Duodenal mucosa (tissue), 2 donors: ENCODE measurements at regions not wholly inside any gene's neighbourhood (a gene's known extent, or its start where the extent isn't known, plus 50 kb on each side); places are given as distances from the start of the nearest gene placed in this dataset.

Experiments
- H3K27ac ChIP-seq: one replicate; pipeline ENCODE4 v1.7.0; 2013; ENCODE audit warnings: low read depth, low read length
- H3K27me3 ChIP-seq, 2 donors: one replicate each; pipeline ENCODE4 v1.7.0; 2013; ENCODE audit warnings: low read length in 2 of 2, control low read depth in 1 of 2; ENCODE audit not compliant: insufficient read depth in 2 of 2, control insufficient read depth in 1 of 2
- H3K36me3 ChIP-seq, 2 donors: one replicate each; pipeline ENCODE4 v1.7.0; 2013; ENCODE audit warnings: low read length in 2 of 2, control low read depth in 1 of 2; ENCODE audit not compliant: insufficient read depth in 2 of 2, control insufficient read depth in 1 of 2
- H3K4me1 ChIP-seq, 2 donors: one replicate each; pipeline ENCODE4 v1.7.0; 2013; ENCODE audit warnings: low read length in 2 of 2, control low read depth in 1 of 2; ENCODE audit not compliant: insufficient read depth in 2 of 2, control insufficient read depth in 1 of 2
- H3K4me3 ChIP-seq, 2 donors: one replicate each; pipeline ENCODE4 v1.7.0; 2013; ENCODE audit warnings: low read length in 2 of 2, low read depth in 1 of 2
- H3K9ac ChIP-seq, 2 donors: one replicate each; pipeline ENCODE4 v1.7.0; 2013; ENCODE audit warnings: low read length in 2 of 2, low read depth in 1 of 2
- H3K9me3 ChIP-seq, 2 donors: one replicate each; pipeline ENCODE4 v1.7.0; 2013; ENCODE audit warnings: low read length in 2 of 2, control low read depth in 1 of 2; ENCODE audit not compliant: control insufficient read depth in 1 of 2

GRCh38 chr10:57786850-57787750 lies 480.6 kb downstream of the IPMK start:
- H3K4me3 ChIP-seq = no peak overlapping the region
- no peak overlapping the region for H3K9ac ChIP-seq
- H3K9me3 ChIP-seq = no peaks in the 10 kb centered on the region
- H3K27me3 ChIP-seq = no peaks in the 10 kb centered on the region
- H3K27ac ChIP-seq = no peak overlapping the region
- H3K36me3 ChIP-seq = no peaks in the 10 kb centered on the region
- H3K4me1 ChIP-seq = no peaks in the 10 kb centered on the region

- Histone ChIP-seq H3K9ac (no peak overlapping the region), H3K27me3 (no peaks in the 10 kb centered on the region), H3K9me3 (no peaks in the 10 kb centered on the region), H3K4me3 (no peak overlapping the region), H3K4me1 (no peaks in the 10 kb centered on the region), H3K36me3 (no peaks in the 10 kb centered on the region), H3K27ac (no peak overlapping the region)
Observed at GRCh38 chr10:57786331-57786730, 481.4 kb downstream of the IPMK start.

- no peaks in the 10 kb centered on the region for H3K9me3 ChIP-seq
- no peaks in the 10 kb centered on the region for H3K27me3 ChIP-seq
- H3K27ac ChIP-seq = no peak overlapping the region
- H3K4me3 ChIP-seq = no peak overlapping the region
- H3K4me1 ChIP-seq = no peaks in the 10 kb centered on the region
- no peak overlapping the region for H3K9ac ChIP-seq
- no peaks in the 10 kb centered on the region for H3K36me3 ChIP-seq
Observed at GRCh38 chr10:57785546-57785945, 482.1 kb downstream of the IPMK start.

GRCh38 chr10:57785068-57785467 lies 482.6 kb downstream of the IPMK start:
- Histone ChIP-seq H3K36me3 (no peaks in the 10 kb centered on the region), H3K27ac (no peak overlapping the region), H3K4me3 (no peak overlapping the region), H3K27me3 (no peaks in the 10 kb centered on the region), H3K9ac (no peak overlapping the region), H3K4me1 (no peaks in the 10 kb centered on the region), H3K9me3 (no peaks in the 10 kb centered on the region)

DNA sequence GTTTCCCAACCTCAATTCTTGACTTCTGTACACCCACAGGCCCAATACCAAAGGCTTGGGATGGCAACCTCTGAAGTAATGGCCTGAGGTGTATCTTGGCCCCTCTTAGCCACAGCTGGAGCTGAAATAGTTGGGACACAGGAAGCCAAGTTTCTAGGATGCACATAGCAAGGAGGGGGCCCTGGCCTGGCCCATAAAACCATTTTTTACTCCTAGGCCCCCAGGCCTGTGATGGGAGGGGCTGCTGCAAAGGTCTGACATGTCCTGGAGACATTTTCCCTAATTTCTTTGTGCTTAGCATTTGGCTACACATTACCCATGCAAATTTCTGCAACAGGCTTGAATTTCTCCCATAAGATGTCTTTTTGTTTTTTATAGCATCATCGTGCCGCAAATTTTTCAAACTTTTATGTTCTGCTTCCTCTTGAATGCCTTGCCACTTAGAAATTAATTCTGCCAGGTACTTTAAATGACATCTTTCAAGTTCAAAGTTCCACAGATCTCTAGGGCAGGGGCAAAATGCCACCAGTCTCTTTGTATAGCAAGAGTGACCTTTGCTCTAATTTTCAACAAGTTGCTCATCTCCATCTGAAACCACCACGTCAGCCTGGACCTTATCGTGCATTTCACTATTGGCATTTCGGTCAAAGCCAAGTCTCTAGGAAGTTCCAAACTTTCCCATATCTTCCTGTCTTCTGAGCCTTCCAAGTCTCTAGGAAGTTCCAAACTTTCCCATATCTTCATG lies 490.8 kb downstream of the IPMK start:
- no peaks in the 10 kb centered on the region for H3K27me3 ChIP-seq
- peaks cover 0 to 12% of the 10 kb centered on the region in 2 donors for H3K9me3 ChIP-seq
- no peak overlapping the region for H3K4me3 ChIP-seq
- no peak overlapping the region for H3K27ac ChIP-seq
- H3K9ac ChIP-seq = no peak overlapping the region
- no peaks in the 10 kb centered on the region for H3K36me3 ChIP-seq
- no peaks in the 10 kb centered on the region for H3K4me1 ChIP-seq

DNA sequence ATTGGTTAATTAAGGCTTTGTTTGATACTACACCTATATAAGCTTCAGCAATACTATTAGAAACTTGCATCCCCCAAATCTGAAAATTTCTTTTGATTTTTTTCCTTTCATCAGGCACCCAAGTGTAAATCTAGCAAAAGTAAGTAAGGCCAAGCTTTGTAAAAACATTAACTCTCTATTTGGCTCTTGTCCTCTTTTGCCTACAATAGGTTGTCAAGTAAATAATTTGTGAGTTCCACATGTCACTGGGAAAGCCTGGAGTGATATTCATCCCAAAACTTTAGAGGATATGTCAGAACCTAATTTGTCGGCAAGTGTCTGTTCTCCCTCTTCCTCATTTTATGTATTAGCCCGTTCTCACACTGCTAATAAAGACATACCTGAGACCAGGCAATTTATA lies 492.4 kb downstream of the IPMK start:
- Histone ChIP-seq H3K9me3 (peaks cover 0 to 12% of the 10 kb centered on the region in 2 donors), H3K9ac (no peak overlapping the region), H3K27me3 (no peaks in the 10 kb centered on the region), H3K36me3 (no peaks in the 10 kb centered on the region), H3K4me3 (no peak overlapping the region), H3K4me1 (no peaks in the 10 kb centered on the region), H3K27ac (no peak overlapping the region)

GRCh38 chr10:57769298-57769697 lies 498.4 kb downstream of the IPMK start:
- no peak overlapping the region for H3K27ac ChIP-seq
- no peaks in the 10 kb centered on the region for H3K36me3 ChIP-seq
- no peaks in the 10 kb centered on the region for H3K4me1 ChIP-seq
- H3K4me3 ChIP-seq = no peak overlapping the region
- no peak overlapping the region for H3K9ac ChIP-seq
- H3K9me3 ChIP-seq = no peaks in the 10 kb centered on the region
- no peaks in the 10 kb centered on the region for H3K27me3 ChIP-seq

DNA sequence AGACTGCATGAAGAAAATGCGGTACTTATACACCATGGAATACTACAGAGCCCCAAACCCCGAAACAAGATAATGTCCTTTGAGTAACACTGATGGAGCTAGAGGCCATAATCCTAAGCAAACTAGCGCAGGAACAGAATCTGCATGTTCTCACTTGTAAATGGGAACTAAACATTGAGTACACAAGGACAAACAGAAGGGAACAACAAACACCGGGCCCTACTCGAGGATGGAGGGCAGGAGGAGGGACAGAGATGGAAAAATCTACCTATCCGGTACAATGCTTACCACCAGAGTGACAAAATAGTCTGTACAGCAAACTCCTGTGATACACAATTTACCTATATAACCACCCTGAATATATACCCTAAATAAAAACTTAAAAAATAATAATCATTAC lies 507.9 kb downstream of the IPMK start:
- Histone ChIP-seq H3K27me3 (no peaks in the 10 kb centered on the region), H3K36me3 (no peaks in the 10 kb centered on the region), H3K9ac (no peak overlapping the region), H3K4me3 (no peak overlapping the region), H3K27ac (no peak overlapping the region), H3K9me3 (no peaks in the 10 kb centered on the region), H3K4me1 (no peaks in the 10 kb centered on the region)

- Histone ChIP-seq H3K4me1 (no peaks in the 10 kb centered on the region), H3K27ac (no peak overlapping the region), H3K9ac (no peak overlapping the region), H3K4me3 (no peak overlapping the region), H3K36me3 (no peaks in the 10 kb centered on the region), H3K27me3 (no peaks in the 10 kb centered on the region), H3K9me3 (no peaks in the 10 kb centered on the region)
Observed at GRCh38 chr10:57754803-57755202, 512.9 kb downstream of the IPMK start.

DNA sequence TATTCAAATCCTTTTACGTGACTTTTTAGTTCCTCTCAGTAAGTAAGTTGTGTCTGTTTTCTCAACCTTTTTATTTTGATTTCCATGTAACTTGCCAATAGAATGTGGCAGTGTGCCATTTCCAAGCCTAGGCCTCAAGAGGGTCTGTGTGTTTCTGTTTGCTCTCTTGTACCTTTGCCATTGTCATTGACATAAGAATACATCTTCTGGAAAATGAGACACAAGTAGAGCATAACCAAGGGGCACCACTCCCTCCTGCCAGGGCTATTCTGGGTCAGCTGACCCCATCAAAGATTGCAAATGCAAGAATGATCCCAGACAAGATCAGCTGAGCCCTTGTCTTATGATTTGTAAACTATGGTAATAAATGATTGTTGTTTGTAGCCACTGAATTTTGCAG lies 524.0 kb downstream of the IPMK start:
- Histone ChIP-seq H3K27ac (no peak overlapping the region), H3K9me3 (no peaks in the 10 kb centered on the region), H3K36me3 (no peaks in the 10 kb centered on the region), H3K4me1 (no peaks in the 10 kb centered on the region), H3K9ac (no peak overlapping the region), H3K4me3 (no peak overlapping the region), H3K27me3 (no peaks in the 10 kb centered on the region)
